Smooth muscle cell (in vitro differentiated cells): ENCODE measurements at regions not wholly inside any gene's neighbourhood (a gene's known extent, or its start where the extent isn't known, plus 50 kb on each side); places are given as distances from the start of the nearest gene placed in this dataset.

ENCODE experiments used
- DNase-seq: peaks from one replicate; lab custom pipeline; 2025; ENCODE audit not compliant: unreplicated experiment; lab: John Stamatoyannopoulos, UW
- H2AFZ ChIP-seq: fragments of 200-600 bp; sonication (generic); 2 replicates; pipeline ENCODE4 v1.6.0; 2016; ENCODE audit warnings: antibody characterized with exemption, low read depth, mild to moderate bottlenecking
- H3F3A ChIP-seq: fragments of 200-600 bp; sonication (generic); 2 replicates; pipeline ENCODE4 v1.6.0; 2017; ENCODE audit warnings: antibody characterized with exemption, low read depth
- H3K27ac ChIP-seq: fragments of 200-600 bp; sonication (generic); 2 replicates; pipeline ENCODE4 v1.5.1; 2016; ENCODE audit warnings: low read depth, mild to moderate bottlenecking
- H3K27me3 ChIP-seq: fragments of 200-600 bp; sonication (generic); 2 replicates; pipeline ENCODE4 v1.6.1; 2016; ENCODE audit warnings: low read depth, mild to moderate bottlenecking
- H3K36me3 ChIP-seq: fragments of 200-600 bp; sonication (generic); 2 replicates; pipeline ENCODE4 v1.5.1; 2016; ENCODE audit warnings: low read depth
- H3K4me1 ChIP-seq: fragments of 200-600 bp; sonication (generic); 2 replicates; pipeline ENCODE4 v1.5.1; 2016; ENCODE audit warnings: low read depth
- H3K4me2 ChIP-seq: fragments of 200-600 bp; sonication (generic); 2 replicates; pipeline ENCODE4 v1.6.0; 2016; ENCODE audit warnings: mild to moderate bottlenecking
- H3K4me3 ChIP-seq: fragments of 200-600 bp; sonication (generic); 2 replicates; pipeline ENCODE4 v1.5.1; 2016; ENCODE audit warnings: mild to moderate bottlenecking
- H3K79me2 ChIP-seq: fragments of 200-600 bp; sonication (generic); 2 replicates; pipeline ENCODE4 v1.6.0; 2016; ENCODE audit warnings: low read depth, mild to moderate bottlenecking
- H3K9ac ChIP-seq: fragments of 200-600 bp; sonication (generic); 2 replicates; pipeline ENCODE4 v1.6.0; 2016; ENCODE audit warnings: low read depth
- H3K9me3 ChIP-seq: fragments of 200-600 bp; sonication (generic); replicated peaks from 2 replicates; pipeline ENCODE4 v1.5.1; 2016; ENCODE audit warnings: low read depth
- H4K20me1 ChIP-seq: fragments of 200-600 bp; sonication (generic); 2 replicates; pipeline ENCODE4 v1.6.0; 2016; ENCODE audit warnings: low read depth
- CTCF ChIP-seq: fragments of 200-600 bp; sonication (generic); IDR thresholded peaks from 2 replicates; pipeline ENCODE4 v1.5.1; 2017; ENCODE audit warnings: borderline replicate concordance, mild to moderate bottlenecking, antibody characterized with exemption; ENCODE audit not compliant: insufficient read depth, poor library complexity, severe bottlenecking
- WGBS: methylation state at CpG from one replicate; pipeline ENCODE4 v1.1.7; 2016; ENCODE audit warnings: low lambda C conversion rate; 5-methylcytosine and 5-hydroxymethylcytosine counted together

GRCh38 chr21:18602711-18603110 is 199.1 kb upstream of the TMPRSS15 start:
- no peak for TF ChIP-seq CTCF
- Histone ChIP-seq H3K4me2 (no peak overlapping the region), H3K9me3 (no peaks in the 10 kb centered on the region), H4K20me1 (no peaks in the 10 kb centered on the region), H3K79me2 (no peaks in the 10 kb centered on the region), H3K27ac (no peak overlapping the region), H3K4me1 (no peaks in the 10 kb centered on the region), H3K27me3 (no peaks in the 10 kb centered on the region), H3K4me3 (no peak overlapping the region), H2AFZ (no peak overlapping the region), H3F3A (no peaks in the 10 kb centered on the region), H3K9ac (no peak overlapping the region), H3K36me3 (no peaks in the 10 kb centered on the region)
- 83% methylated on average over 3 of the region's 3 CpGs for WGBS
- no peak for DNase-seq

GRCh38 chr21:18603261-18603660 is 199.7 kb upstream of the TMPRSS15 start:
- no peak for TF ChIP-seq CTCF
- DNase-seq: no peak
- WGBS: 50% methylated on average over 2 of the region's 2 CpGs
- H4K20me1 ChIP-seq: no peaks in the 10 kb centered on the region
- no peak overlapping the region for H3K4me2 ChIP-seq
- no peaks in the 10 kb centered on the region for H3K36me3 ChIP-seq
- no peak overlapping the region for H3K4me3 ChIP-seq
- no peak overlapping the region for H3K27ac ChIP-seq
- H3K9ac ChIP-seq: no peak overlapping the region
- no peaks in the 10 kb centered on the region for H3K27me3 ChIP-seq
- no peak overlapping the region for H2AFZ ChIP-seq
- H3K4me1 ChIP-seq: no peaks in the 10 kb centered on the region
- no peaks in the 10 kb centered on the region for H3K79me2 ChIP-seq
- H3K9me3 ChIP-seq: no peaks in the 10 kb centered on the region
- H3F3A ChIP-seq: no peaks in the 10 kb centered on the region

- no peaks in the 10 kb centered on the region for H3K9me3 ChIP-seq
- no peak overlapping the region for H3K4me2 ChIP-seq
- H3K36me3 ChIP-seq: no peaks in the 10 kb centered on the region
- no peak for DNase-seq
- no peak overlapping the region for H3K9ac ChIP-seq
- H3K79me2 ChIP-seq: no peaks in the 10 kb centered on the region
- no peak overlapping the region for H2AFZ ChIP-seq
- no peaks in the 10 kb centered on the region for H3K4me1 ChIP-seq
- no peak for TF ChIP-seq CTCF
- 81% methylated on average over 3 of the region's 3 CpGs for WGBS
- H3K4me3 ChIP-seq: no peak overlapping the region
- no peaks in the 10 kb centered on the region for H3K27me3 ChIP-seq
- no peak overlapping the region for H3K27ac ChIP-seq
- H4K20me1 ChIP-seq: no peaks in the 10 kb centered on the region
- no peaks in the 10 kb centered on the region for H3F3A ChIP-seq
These were observed 200.4 kb upstream of the TMPRSS15 start for GRCh38 chr21:18603980-18604379.

- 61% methylated on average over 1 of the region's 1 CpG for WGBS
- Histone ChIP-seq H3K79me2 (no peaks in the 10 kb centered on the region), H3K4me2 (no peak overlapping the region), H3K9me3 (no peaks in the 10 kb centered on the region), H3K4me1 (no peaks in the 10 kb centered on the region), H4K20me1 (no peaks in the 10 kb centered on the region), H3K27me3 (no peaks in the 10 kb centered on the region), H2AFZ (no peak overlapping the region), H3K27ac (no peak overlapping the region), H3F3A (no peaks in the 10 kb centered on the region), H3K36me3 (no peaks in the 10 kb centered on the region), H3K4me3 (no peak overlapping the region), H3K9ac (no peak overlapping the region)
- no peak for TF ChIP-seq CTCF
- no peak for DNase-seq
These were observed 204.6 kb upstream of the TMPRSS15 start for GRCh38 chr21:18608226-18608625.
